Peyer's patch (tissue), 4 donors: ENCODE measurements at regions not wholly inside any gene's neighbourhood (a gene's known extent, or its start where the extent isn't known, plus 50 kb on each side); places are given as distances from the start of the nearest gene placed in this dataset.

Source experiments
- CTCF ChIP-seq, 6 experiments: fragments of 450-650 bp in 4 of 6; fragments of 200-600 bp in 2 of 6; sonication (generic) in 1 of 6; IDR thresholded peaks; one replicate each; pipeline ENCODE4 v1.5.1; 2017 to 2019; ENCODE audit warnings: antibody characterized with exemption in 6 of 6, mild to moderate bottlenecking in 3 of 6, moderate library complexity in 1 of 6
- POLR2A ChIP-seq, 2 donors: fragments of 450-650 bp; IDR thresholded peaks; one replicate each; pipeline ENCODE4 v1.5.1; 2017; ENCODE audit warnings: antibody characterized with exemption in 2 of 2, mild to moderate bottlenecking in 2 of 2, moderate library complexity in 2 of 2

DNA sequence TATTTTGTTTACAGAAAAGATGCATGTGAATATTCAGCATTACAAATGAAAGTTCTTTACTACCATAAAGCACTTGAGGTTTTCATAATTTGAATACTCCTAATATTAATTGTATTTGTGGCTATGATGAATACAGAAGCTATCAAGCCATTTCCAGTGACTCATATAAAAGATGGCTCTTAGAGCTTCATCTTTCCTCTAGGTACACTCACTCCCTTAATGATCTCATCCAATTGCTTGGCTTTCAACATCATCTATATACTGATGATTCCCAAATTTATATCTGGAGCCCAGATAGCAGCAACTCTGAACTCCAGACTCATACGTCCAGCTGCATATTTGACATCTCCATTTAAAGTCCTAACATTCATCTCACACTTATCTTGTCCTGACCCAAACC is 183.4 kb upstream of the FAM241A start:
- no peak for TF ChIP-seq POLR2A (IDR thresholded peaks at IDR 0.05)
- no peak for TF ChIP-seq CTCF (IDR thresholded peaks at IDR 0.05)
